GM12892 (cell line): ENCODE measurements at regions not wholly inside any gene's neighbourhood (a gene's known extent, or its start where the extent isn't known, plus 50 kb on each side); places are given as distances from the start of the nearest gene placed in this dataset.
"Not testable (repeated sequence)": the region's sequence is repeated elsewhere in the genome, so short reads cannot be mapped to it uniquely, and the experiment has no call there.

Source experiments
- DNase-seq: peaks from one replicate; pipeline ENCODE4 v3.0.0; 2011; ENCODE audit not compliant: insufficient read length
- FAIRE-seq: peaks from 2 replicates; lab custom pipeline; 2011; peaks lifted over from hg19 to GRCh38; lab: Jason Lieb, UNC
- POLR2A ChIP-seq: IDR thresholded peaks from 2 replicates; pipeline ENCODE4 v1.6.1; 2011; ENCODE audit warnings: low read depth, low read length, control low read depth
- POLR2AphosphoS5 ChIP-seq: IDR thresholded peaks from 2 replicates; pipeline ENCODE4 v1.6.1; 2011; ENCODE audit warnings: low read depth, low read length, control low read depth
- TAF1 ChIP-seq: IDR thresholded peaks from 2 replicates; pipeline ENCODE4 v1.6.1; 2011; ENCODE audit warnings: low read depth, mild to moderate bottlenecking, control low read depth, low read length, borderline replicate concordance

GRCh38 chr5:12636209-12636608 lies 732.0 kb upstream of the CTNND2 start:
- DNase-seq (no peak), FAIRE-seq (no peak)
- TF ChIP-seq POLR2AphosphoS5 (no peak), TAF1 (no peak), POLR2A (no peak)

GRCh38 chr5:12626556-12626955 lies 722.3 kb upstream of the CTNND2 start:
- DNase-seq (no peak), FAIRE-seq (no peak)
- TF ChIP-seq POLR2AphosphoS5 (no peak), POLR2A (no peak), TAF1 (no peak)

- TF ChIP-seq TAF1, result no peak
- TF ChIP-seq POLR2AphosphoS5, result no peak
- TF ChIP-seq POLR2A, result no peak
- no peak for FAIRE-seq
These were observed 721.5 kb upstream of the CTNND2 start for GRCh38 chr5:12625667-12626263.

GRCh38 chr5:12624776-12625560 lies 720.7 kb upstream of the CTNND2 start:
- FAIRE-seq (no peak), DNase-seq (no peak)
- TF ChIP-seq TAF1 (no peak), POLR2A (no peak), POLR2AphosphoS5 (no peak)

More at GRCh38 chr5:12625667-12626263, 721.5 kb upstream of the CTNND2 start:
- no peak for DNase-seq

GRCh38 chr5:12623408-12623807 lies 719.2 kb upstream of the CTNND2 start:
- TF ChIP-seq POLR2A, result no peak
- TF ChIP-seq POLR2AphosphoS5, result no peak
- no peak for TF ChIP-seq TAF1
- DNase-seq (no peak), FAIRE-seq (no peak)

- FAIRE-seq, result no peak
- TF ChIP-seq POLR2AphosphoS5, result no peak
- TF ChIP-seq TAF1, result no peak
- TF ChIP-seq POLR2A, result no peak
- no peak for DNase-seq
These were observed 711.8 kb upstream of the CTNND2 start for GRCh38 chr5:12616093-12616492.

- DNase-seq (no peak), FAIRE-seq (no peak)
- TF ChIP-seq TAF1 (no peak), POLR2A (no peak), POLR2AphosphoS5 (no peak)
These were observed 711.0 kb upstream of the CTNND2 start for GRCh38 chr5:12615141-12615820.

GRCh38 chr5:12614608-12615007 lies 710.4 kb upstream of the CTNND2 start:
- FAIRE-seq, result no peak
- no peak for TF ChIP-seq TAF1
- no peak for TF ChIP-seq POLR2A
- TF ChIP-seq POLR2AphosphoS5, result no peak
- DNase-seq, result no peak

- TF ChIP-seq TAF1, result no peak
- TF ChIP-seq POLR2AphosphoS5, result no peak
- no peak for TF ChIP-seq POLR2A
- no peak for FAIRE-seq
- DNase-seq, result no peak
These were observed 706.9 kb upstream of the CTNND2 start for GRCh38 chr5:12611132-12611531.

- not testable (repeated sequence) for FAIRE-seq, DNase-seq
These were observed 703.6 kb upstream of the CTNND2 start for GRCh38 chr5:12607817-12608216.

GRCh38 chr5:12592228-12592627 lies 688.0 kb upstream of the CTNND2 start:
- FAIRE-seq (no peak), DNase-seq (no peak)
- TF ChIP-seq TAF1 (no peak), POLR2AphosphoS5 (no peak), POLR2A (no peak)
